GM18858 (cell line): ENCODE measurements at regions not wholly inside any gene's neighbourhood (a gene's known extent, or its start where the extent isn't known, plus 50 kb on each side); places are given as distances from the start of the nearest gene placed in this dataset.
"Not testable (repeated sequence)": the region's sequence is repeated elsewhere in the genome, so short reads cannot be mapped to it uniquely, and the experiment has no call there.

Experiments used
- ATAC-seq: cut with Tn5 transposase; IDR thresholded peaks from one replicate; pipeline ENCODE4 v1.9.1; 2021; ENCODE audit not compliant: unreplicated experiment

DNA sequence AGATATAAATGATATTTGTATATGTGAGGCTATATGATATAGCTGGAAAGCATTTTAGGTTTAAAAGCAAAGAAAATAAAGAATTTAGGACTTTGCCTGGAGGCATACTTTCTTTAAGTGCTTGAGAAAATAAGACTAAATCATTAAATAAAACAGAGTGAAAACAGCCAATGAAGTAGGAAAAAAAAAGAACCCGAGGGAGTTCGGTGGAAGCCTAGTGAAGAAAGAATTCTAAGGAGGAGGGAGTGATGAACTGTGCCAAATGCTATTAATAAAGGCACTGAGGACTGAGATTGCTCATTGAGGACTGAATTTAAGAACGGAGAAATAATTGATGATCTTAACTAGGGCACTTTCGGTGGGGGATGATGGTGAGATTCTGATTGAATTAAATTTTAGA lies 573.5 kb downstream of the DSC3 start:
- no peak for ATAC-seq

GRCh38 chr18:30465096-30465495 lies 577.4 kb downstream of the DSC3 start:
- no peak for ATAC-seq

- no peak for ATAC-seq
Observed at GRCh38 chr18:30457156-30457555, 585.4 kb downstream of the DSC3 start.

GRCh38 chr18:30455741-30456140 lies 586.8 kb downstream of the DSC3 start:
- ATAC-seq: no peak

DNA sequence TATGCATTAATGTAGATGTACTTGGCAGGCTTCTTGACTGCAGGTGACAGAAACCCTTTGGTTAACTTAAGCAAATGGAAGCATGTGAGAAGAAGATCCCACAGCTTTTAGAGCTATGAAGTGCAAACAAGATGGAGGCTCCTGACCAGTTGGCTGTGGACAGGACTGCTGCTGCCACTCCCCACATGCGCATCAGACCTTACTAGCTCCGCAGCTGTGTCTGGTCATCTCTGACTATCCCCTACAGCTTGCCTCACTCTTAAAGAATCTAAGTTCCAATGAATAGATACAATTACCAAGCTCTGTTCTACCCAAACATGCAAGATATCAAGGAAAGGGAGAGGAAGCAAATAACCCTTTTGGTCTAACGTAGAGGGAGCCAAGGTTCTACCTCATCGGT lies 587.6 kb downstream of the DSC3 start:
- no peak for ATAC-seq

DNA sequence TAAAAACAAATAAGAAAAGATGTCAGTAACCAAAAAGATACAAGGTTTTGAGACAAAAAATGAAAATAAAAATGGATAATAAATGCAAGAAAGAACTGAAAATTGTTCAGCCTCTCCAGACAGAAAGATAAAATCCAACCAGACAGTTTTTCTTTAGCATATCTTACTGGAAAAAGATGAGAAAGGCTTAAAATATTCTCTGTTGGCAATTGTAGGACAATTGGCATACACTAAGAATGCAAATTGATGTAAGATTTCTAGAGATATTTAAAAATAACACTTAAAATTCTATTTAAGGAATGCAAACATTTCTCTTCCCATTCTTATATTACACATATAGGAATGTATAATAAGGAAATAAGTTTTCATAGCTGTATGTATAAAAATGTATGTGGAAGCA lies 590.6 kb downstream of the DSC3 start:
- no peak for ATAC-seq

- no peak for ATAC-seq
Observed at GRCh38 chr18:30450927-30451326, 591.6 kb downstream of the DSC3 start.

GRCh38 chr18:30446605-30447004 lies 595.9 kb downstream of the DSC3 start:
- ATAC-seq: no peak

DNA sequence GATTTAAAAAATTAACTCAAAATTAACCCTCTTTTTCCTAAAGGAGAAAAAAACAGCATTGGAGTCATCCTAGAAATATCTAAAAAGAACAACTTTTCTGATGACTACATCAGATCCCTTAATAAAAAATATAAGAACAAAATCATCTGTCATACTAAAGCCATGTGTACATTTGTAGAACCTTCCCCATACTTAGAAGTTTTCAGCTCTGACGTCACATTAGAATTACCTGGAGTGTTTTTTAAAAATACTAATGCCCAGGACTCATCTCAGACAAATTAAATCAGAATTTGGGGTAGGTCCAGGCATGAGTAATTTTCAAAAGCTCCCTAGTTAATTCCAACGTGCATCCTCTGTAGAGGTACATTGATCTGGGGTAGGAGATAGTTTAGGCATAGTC lies 598.0 kb downstream of the DSC3 start:
- no peak for ATAC-seq

GRCh38 chr18:30440351-30440750 lies 602.2 kb downstream of the DSC3 start:
- no peak for ATAC-seq

- ATAC-seq: no peak
Observed at GRCh38 chr18:30439174-30439573, 603.4 kb downstream of the DSC3 start.

- ATAC-seq: no peak
Observed at GRCh38 chr18:30432349-30432748, 610.2 kb downstream of the DSC3 start.

DNA sequence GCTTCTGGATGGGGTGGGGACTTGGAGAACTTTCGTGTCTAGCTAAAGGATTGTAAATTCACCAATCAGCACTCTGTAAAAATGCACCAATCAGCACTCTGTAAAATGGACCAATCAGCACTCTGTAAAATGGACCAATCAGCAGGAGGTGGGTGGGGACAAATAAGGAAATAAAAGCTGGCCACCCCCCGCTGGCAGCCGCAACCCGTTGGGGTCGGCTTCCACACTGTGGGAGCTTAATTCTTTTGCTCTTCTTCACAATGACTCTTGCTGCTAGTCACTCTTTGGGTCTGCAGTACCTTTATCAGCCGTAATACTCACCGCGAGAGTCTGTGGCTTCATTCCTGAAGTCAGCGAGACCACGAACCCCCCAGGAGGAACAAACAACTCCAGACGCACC lies 623.1 kb downstream of the DSC3 start:
- ATAC-seq: not testable (repeated sequence)

DNA sequence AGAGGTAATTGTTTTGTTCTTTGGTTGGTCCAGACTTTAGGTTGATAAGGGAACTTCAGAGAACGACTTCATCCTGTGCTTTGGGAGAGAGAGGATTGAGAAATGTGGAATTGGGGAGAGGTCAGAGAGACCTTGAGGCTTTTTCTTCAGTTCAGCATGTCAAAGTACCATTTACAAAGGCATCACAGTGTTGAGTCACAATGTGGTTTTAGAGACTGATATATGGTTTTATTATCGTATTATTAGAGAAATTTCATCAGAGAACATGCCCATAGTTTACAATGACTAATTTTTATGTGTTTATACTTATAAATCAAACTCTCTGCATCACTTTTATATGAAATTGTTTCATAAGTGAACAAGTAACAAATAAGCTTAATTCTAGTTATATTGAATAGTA lies 626.6 kb downstream of the DSC3 start:
- no peak for ATAC-seq

DNA sequence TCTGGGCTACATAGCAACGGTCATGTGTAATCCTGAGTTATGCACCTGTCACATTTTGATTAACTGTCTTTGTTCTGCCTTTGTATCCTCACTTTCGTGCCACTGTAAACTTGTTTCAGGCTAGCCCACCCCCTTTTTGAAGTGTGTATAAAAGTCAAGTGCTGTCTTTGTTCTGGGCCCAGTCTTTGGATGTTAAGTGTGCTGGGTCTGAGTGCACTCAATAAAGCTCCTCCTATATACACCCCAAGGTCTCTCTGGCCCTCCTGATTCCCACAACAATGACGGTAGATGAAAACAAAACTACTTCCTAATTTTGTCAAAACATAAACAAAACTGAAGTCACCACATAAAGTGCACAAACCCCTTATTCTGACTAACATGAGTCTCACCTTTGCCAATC lies 633.4 kb downstream of the DSC3 start:
- ATAC-seq: no peak

- ATAC-seq: no peak
Observed at GRCh38 chr18:30406728-30407127, 635.8 kb downstream of the DSC3 start.

- no peak for ATAC-seq
Observed at GRCh38 chr18:30405038-30405437, 637.5 kb downstream of the DSC3 start.

GRCh38 chr18:30404422-30404821 lies 638.1 kb downstream of the DSC3 start:
- ATAC-seq: no peak

- ATAC-seq: no peak
Observed at GRCh38 chr18:30403278-30403677, 639.3 kb downstream of the DSC3 start.

DNA sequence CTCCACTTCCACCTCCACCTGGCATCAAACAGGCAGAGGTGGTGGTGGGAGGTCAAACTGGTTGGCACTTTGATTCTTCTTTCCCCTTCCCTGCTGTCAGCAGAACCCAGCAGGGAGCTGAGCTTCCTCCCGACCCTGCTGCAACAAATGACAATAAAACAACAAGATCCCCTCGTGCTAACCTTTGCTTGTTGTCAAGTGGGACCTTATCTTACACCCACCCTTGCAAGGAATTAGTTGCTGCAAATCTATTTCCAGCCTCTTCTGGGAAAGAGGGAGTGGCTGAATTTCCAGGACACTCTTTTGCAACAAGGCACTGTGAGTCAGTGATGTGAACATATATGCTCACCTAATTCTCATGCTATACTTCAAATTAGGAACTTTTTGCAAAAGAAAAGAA lies 655.1 kb downstream of the DSC3 start:
- ATAC-seq: no peak

GRCh38 chr18:30386624-30387023 lies 655.9 kb downstream of the DSC3 start:
- no peak for ATAC-seq

- ATAC-seq: no peak
Observed at GRCh38 chr18:30385684-30386083, 656.9 kb downstream of the DSC3 start.

DNA sequence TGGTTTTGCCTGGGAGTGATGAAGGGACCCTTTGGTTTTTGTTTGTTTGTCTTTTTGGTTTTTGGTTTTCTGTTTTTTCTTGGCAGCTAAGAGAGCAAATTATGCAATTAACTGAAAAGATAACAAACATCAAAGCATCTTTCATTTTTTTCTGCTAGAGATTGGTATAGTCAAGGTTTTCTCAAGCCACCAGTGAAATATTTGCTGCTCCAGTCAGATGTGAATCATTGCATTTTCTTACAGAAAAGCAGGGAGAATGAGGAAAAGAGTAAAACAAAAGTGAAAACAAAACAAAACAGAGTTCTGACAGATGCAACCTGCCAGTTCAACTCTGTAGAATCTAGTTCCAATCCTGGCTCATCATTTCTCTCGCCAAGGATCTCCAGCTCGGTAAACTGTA lies 660.7 kb downstream of the DSC3 start:
- no peak for ATAC-seq

GRCh38 chr18:30378097-30378496 lies 664.4 kb downstream of the DSC3 start:
- ATAC-seq: no peak
